Thyroid gland (tissue), 4 donors: ENCODE measurements at regions not wholly inside any gene's neighbourhood (a gene's known extent, or its start where the extent isn't known, plus 50 kb on each side); places are given as distances from the start of the nearest gene placed in this dataset.

ENCODE experiments used
- DNase-seq, 2 donors: peaks; one replicate each; pipeline ENCODE4 v3.0.0-alpha.2; 2019
- H3K27ac ChIP-seq, 3 donors: fragments of 200-600 bp; sonication (generic); 1 replicate in 2 of 3; 2 replicates in 1 of 3; pipeline ENCODE4 v1.5.1; 2016 to 2019; ENCODE audit warnings: mild to moderate bottlenecking in 1 of 3, moderate library complexity in 1 of 3
- H3K27me3 ChIP-seq: fragments of 200-600 bp; sonication (generic); one replicate; pipeline ENCODE4 v1.5.1; 2019
- H3K36me3 ChIP-seq, 2 donors: fragments of 200-600 bp; sonication (generic); one replicate each; pipeline ENCODE4 v1.5.1; 2016 to 2019
- H3K4me1 ChIP-seq, 2 donors: fragments of 200-600 bp; sonication (generic); one replicate each; pipeline ENCODE4 v1.5.1; 2017 to 2019
- H3K4me3 ChIP-seq, 3 donors: fragments of 200-600 bp; sonication (generic); replicated peaks in 1 of 3; 1 replicate in 2 of 3; 2 replicates in 1 of 3; pipeline ENCODE4 v1.5.1; 2016; ENCODE audit warnings: mild to moderate bottlenecking in 1 of 3
- H3K9me3 ChIP-seq: fragments of 200-600 bp; sonication (generic); one replicate; pipeline ENCODE4 v1.5.1; 2017
- POLR2A ChIP-seq, 2 donors: fragments of 450-650 bp; IDR thresholded peaks; one replicate each; pipeline ENCODE4 v1.6.1; 2017; ENCODE audit warnings: antibody characterized with exemption in 2 of 2, mild to moderate bottlenecking in 2 of 2, moderate library complexity in 1 of 2
- WGBS, 2 donors: methylation state at CpG; one replicate each; pipeline ENCODE4 v1.1.5; 2017; 5-methylcytosine and 5-hydroxymethylcytosine counted together
- intact Hi-C: fragments of 100-400 bp; cut with DNase I; formaldehyde crosslinking; loops from one replicate; pipeline ENCODE4 v1.15.1; 2023
- TF ChIP-seq, protein P1 (sequence below), 6 experiments: fragments of 200-600 bp in 3 of 6; fragments of 450-650 bp in 3 of 6; sonication (generic) in 3 of 6; IDR thresholded peaks; one replicate each; pipeline ENCODE4 v1.5.1; 2016 to 2019; ENCODE audit warnings: antibody characterized with exemption in 6 of 6, mild to moderate bottlenecking in 2 of 6, inconsistent platforms in 1 of 6, moderate library complexity in 1 of 6

DNA sequence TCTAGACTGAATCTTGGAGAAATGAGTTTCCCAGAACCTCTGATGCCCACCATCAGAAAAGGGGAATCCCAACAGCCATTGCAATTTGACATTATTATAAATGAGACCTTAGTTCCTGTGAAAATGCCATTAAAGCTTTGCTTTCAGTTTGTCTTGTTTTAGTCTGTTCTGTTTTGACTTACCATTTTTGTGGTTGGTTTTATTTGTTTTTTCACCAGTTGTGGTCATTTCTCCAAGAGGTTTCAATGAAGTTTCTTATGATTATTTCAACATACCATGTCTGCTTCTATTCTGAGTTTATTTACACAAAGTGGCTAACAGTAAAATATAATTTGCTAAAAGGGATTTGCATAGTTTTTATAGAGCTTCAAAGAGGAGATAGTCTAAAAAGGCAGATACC, 175.0 kb upstream of the MCTP2 start:
- no peak overlapping the region for H3K4me3 ChIP-seq
- H3K27ac ChIP-seq = no peak overlapping the region
- no peaks in the 10 kb centered on the region for H3K27me3 ChIP-seq
- H3K36me3 ChIP-seq = no peaks in the 10 kb centered on the region
- H3K4me1 ChIP-seq = no peaks in the 10 kb centered on the region
- DNase-seq = no peak
- no peak for TF ChIP-seq POLR2A (IDR thresholded peaks at IDR 0.05)
- TF ChIP-seq, protein P1, sequence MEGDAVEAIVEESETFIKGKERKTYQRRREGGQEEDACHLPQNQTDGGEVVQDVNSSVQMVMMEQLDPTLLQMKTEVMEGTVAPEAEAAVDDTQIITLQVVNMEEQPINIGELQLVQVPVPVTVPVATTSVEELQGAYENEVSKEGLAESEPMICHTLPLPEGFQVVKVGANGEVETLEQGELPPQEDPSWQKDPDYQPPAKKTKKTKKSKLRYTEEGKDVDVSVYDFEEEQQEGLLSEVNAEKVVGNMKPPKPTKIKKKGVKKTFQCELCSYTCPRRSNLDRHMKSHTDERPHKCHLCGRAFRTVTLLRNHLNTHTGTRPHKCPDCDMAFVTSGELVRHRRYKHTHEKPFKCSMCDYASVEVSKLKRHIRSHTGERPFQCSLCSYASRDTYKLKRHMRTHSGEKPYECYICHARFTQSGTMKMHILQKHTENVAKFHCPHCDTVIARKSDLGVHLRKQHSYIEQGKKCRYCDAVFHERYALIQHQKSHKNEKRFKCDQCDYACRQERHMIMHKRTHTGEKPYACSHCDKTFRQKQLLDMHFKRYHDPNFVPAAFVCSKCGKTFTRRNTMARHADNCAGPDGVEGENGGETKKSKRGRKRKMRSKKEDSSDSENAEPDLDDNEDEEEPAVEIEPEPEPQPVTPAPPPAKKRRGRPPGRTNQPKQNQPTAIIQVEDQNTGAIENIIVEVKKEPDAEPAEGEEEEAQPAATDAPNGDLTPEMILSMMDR (IDR thresholded peaks at IDR 0.05) = no peak
- no peaks in the 10 kb centered on the region for H3K9me3 ChIP-seq
- intact Hi-C loops = no loop called here

DNA sequence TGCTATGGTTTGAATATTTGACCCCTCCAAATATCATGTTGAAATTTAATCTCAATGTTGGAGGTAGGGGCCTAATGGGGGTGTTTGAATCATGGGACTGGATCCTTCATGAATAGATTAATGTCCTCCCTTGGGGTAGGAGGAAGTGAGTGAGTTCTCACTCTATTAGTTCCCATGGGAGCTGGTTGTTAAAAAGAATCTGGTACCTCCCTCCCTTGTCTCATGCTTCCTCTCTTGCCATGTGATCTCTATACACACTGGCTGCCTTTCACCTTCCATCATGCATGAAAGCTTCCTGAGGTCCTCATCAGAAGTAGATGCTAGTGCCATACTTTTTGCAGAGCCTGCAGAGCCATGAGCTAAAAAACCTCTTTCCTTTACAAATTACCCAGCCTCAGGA, 177.7 kb upstream of the MCTP2 start:
- TF ChIP-seq POLR2A (IDR thresholded peaks at IDR 0.05) = no peak
- TF ChIP-seq, protein P1 (IDR thresholded peaks at IDR 0.05) = no peak
- intact Hi-C loops = no loop called here
- Histone ChIP-seq H3K4me1 (no peaks in the 10 kb centered on the region), H3K4me3 (no peak overlapping the region), H3K27me3 (no peaks in the 10 kb centered on the region), H3K27ac (no peak overlapping the region), H3K9me3 (no peaks in the 10 kb centered on the region), H3K36me3 (no peaks in the 10 kb centered on the region)
- no peak for DNase-seq

DNA sequence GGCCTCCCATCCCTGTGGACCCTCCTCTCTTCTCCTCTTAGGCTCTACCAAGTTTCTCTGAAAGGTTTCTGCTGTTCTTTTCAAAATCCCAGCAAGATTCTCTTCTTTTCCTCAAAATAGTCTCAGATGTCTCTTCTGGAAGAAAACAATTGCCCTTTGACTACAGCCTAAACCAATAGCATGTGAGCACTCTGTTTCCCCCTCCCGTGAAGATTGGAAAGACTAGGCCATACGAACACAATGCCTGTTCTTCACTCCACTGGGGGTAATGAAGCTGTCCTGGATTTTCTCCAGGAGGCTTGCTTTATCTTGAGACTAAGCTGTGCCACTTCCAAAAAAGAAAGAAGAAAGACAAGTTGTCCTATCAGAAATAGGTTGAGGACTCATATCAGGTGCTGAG, 178.7 kb upstream of the MCTP2 start:
- Histone ChIP-seq H3K4me3 (no peak overlapping the region), H3K4me1 (no peaks in the 10 kb centered on the region), H3K27me3 (no peaks in the 10 kb centered on the region), H3K36me3 (no peaks in the 10 kb centered on the region), H3K9me3 (no peaks in the 10 kb centered on the region), H3K27ac (no peak overlapping the region)
- DNase-seq = no peak
- intact Hi-C loops = no loop called here
- WGBS, 2 donors = 82 to 88% methylated on average over 2 of the region's 2 CpGs
- no peak for TF ChIP-seq POLR2A (IDR thresholded peaks at IDR 0.05)
- TF ChIP-seq, protein P1 (IDR thresholded peaks at IDR 0.05) = no peak

DNA sequence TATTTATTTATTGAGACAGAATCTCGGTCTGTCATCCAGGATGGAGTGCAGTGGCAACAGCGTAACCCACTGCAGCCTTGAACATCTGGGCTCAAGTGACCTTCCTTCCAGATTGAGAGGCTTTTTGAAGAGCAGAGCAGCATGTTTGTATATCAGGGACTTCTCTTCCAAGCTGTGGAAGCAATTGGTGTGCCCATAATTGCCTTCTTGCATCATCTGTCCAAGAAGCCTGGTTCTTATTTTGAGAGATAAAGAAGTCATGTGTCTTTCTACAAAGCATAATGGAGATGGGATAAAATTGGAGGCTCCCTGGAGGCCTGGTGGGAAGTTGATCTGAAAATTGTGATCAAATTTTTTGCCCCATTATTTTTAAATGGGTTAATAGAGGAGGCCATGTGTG, 183.8 kb upstream of the MCTP2 start:
- 71 to 76% methylated on average over 2 of the region's 2 CpGs for WGBS, 2 donors
- no peaks in the 10 kb centered on the region for H3K9me3 ChIP-seq
- intact Hi-C loops = no loop called here
- H3K27me3 ChIP-seq = no peaks in the 10 kb centered on the region
- H3K36me3 ChIP-seq = no peaks in the 10 kb centered on the region
- DNase-seq = no peak
- TF ChIP-seq, protein P1 (IDR thresholded peaks at IDR 0.05) = no peak
- no peak for TF ChIP-seq POLR2A (IDR thresholded peaks at IDR 0.05)
- no peak overlapping the region for H3K27ac ChIP-seq
- H3K4me3 ChIP-seq = no peak overlapping the region
- H3K4me1 ChIP-seq = no peaks in the 10 kb centered on the region

DNA sequence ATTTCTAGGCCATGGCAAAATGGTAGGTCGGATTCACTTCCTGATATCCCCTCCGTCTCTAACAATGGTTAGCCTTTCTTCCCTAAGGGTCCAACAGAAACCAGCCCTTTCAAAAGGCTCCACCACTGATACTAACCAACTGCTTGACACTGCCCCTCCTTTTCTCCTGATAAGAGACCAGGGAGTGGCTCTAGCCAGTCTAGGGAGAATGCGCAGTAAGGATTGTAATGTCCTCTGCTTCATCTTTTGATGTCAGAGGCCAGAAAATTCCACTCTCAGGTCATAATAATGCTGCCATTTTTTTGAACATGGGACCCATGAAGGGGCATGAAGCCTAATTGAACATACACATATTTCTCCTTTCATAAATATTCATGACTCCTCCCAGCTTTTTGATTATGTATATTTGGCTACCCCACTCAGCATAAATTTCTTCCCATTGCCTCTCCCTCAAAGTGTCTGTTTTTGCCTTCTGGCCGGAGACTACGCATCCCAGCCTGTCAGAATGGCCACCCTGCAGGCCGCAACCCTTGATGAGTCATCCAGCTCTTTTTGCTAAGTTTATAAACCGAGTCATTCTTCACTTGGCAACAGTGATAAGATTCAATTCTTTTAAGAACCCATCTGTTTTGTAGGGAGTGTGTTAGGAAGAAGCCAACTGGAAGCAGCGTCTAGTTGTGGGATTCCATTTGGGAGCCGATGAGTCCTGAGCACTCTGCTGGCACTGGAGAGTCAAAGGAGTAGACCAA, 189.0 kb upstream of the MCTP2 start:
- 85 to 88% methylated on average over 9 of the region's 9 CpGs for WGBS, 2 donors
- no peak for TF ChIP-seq POLR2A (IDR thresholded peaks at IDR 0.05)
- TF ChIP-seq, protein P1 (IDR thresholded peaks at IDR 0.05) = no peak
- Histone ChIP-seq H3K9me3 (no peaks in the 10 kb centered on the region), H3K36me3 (no peaks in the 10 kb centered on the region), H3K27ac (no peak overlapping the region), H3K4me1 (no peaks in the 10 kb centered on the region), H3K27me3 (no peaks in the 10 kb centered on the region), H3K4me3 (no peak overlapping the region)
- no peak for DNase-seq
- intact Hi-C loops = no loop called here
